ENCODE measurements at regions not wholly inside any gene's neighbourhood (a gene's known extent, or its start where the extent isn't known, plus 50 kb on each side); places are given as distances from the start of the nearest gene placed in this dataset.

DNA sequence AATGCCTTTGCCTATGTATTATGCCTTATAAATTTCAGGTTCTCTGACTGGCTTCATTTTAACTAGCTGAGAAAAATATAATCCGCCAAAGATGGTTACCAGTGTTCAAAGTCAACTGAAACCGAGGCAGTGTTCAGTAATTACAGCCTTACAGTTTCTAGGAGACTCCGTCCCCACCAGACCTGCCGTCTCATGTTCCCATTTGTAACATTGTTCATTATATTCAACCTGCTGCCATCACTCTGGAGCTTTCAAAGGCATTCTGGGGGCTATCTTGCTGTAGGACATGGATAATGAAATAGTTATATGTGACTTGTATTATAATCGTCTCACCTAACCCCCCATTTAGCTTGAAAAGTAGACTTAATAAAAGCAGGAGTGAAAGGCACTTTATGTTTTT lies 302.5 kb downstream of the RWDD3 start:
- TF ChIP-seq, protein P1, sequence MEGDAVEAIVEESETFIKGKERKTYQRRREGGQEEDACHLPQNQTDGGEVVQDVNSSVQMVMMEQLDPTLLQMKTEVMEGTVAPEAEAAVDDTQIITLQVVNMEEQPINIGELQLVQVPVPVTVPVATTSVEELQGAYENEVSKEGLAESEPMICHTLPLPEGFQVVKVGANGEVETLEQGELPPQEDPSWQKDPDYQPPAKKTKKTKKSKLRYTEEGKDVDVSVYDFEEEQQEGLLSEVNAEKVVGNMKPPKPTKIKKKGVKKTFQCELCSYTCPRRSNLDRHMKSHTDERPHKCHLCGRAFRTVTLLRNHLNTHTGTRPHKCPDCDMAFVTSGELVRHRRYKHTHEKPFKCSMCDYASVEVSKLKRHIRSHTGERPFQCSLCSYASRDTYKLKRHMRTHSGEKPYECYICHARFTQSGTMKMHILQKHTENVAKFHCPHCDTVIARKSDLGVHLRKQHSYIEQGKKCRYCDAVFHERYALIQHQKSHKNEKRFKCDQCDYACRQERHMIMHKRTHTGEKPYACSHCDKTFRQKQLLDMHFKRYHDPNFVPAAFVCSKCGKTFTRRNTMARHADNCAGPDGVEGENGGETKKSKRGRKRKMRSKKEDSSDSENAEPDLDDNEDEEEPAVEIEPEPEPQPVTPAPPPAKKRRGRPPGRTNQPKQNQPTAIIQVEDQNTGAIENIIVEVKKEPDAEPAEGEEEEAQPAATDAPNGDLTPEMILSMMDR (optimal IDR thresholded peaks at IDR 0.05 in 1 of 3, IDR thresholded peaks at IDR 0.05 in 1 of 3, conservative IDR thresholded peaks at IDR 0.05 in 1 of 3; ENCODE audit: extremely low read depth in 1 of 3, insufficient read depth in 2 of 3, low read length in 3 of 3) = no peak
- TF ChIP-seq EZH2 (IDR thresholded peaks at IDR 0.05; ENCODE audit: low read length) = no peak

Data from keratinocyte (primary cell).